H1 (cell line): ENCODE measurements at regions not wholly inside any gene's neighbourhood (a gene's known extent, or its start where the extent isn't known, plus 50 kb on each side); places are given as distances from the start of the nearest gene placed in this dataset.

Experiments
- CTCF ChIA-PET: fragments of 300-600 bp; sonication (Branson Sonifier 250); formaldehyde crosslinking; loops from one replicate; lab custom pipeline; 2021; ENCODE audit not compliant: partially characterized antibody; lab: Charles Lee
- POLR2A ChIA-PET: fragments of 300-600 bp; sonication (Branson Sonifier 250); formaldehyde crosslinking; loops from one replicate; lab custom pipeline; 2021; ENCODE audit warnings: inconsistent platforms; ENCODE audit not compliant: partially characterized antibody; lab: Charles Lee
- DNase-seq, 2 experiments: peaks; one replicate each; pipeline versions ENCODE4 v3.0.0 to v3.0.0-alpha.2; 2010 to 2022; ENCODE audit warnings: low spot score in 2 of 2, low read depth in 1 of 2, mixed read lengths in 1 of 2
- FAIRE-seq: peaks from 2 replicates; lab custom pipeline; 2011; peaks lifted over from hg19 to GRCh38; lab: Jason Lieb, UNC
- H2AFZ ChIP-seq: 2 replicates; pipeline ENCODE4 v1.8.1; 2012; ENCODE audit warnings: low read length, inconsistent platforms
- H2AK5ac ChIP-seq: 2 replicates; pipeline ENCODE4 v1.6.1; 2013; ENCODE audit warnings: low read depth, low read length
- H2BK120ac ChIP-seq: replicated peaks from 2 replicates; pipeline ENCODE3; 2013; ENCODE audit warnings: low read depth, low read length, inconsistent platforms
- H2BK12ac ChIP-seq: 2 replicates; pipeline ENCODE4 v1.6.1; 2013; ENCODE audit warnings: low read depth, low read length
- H2BK15ac ChIP-seq: 2 replicates; pipeline ENCODE4 v1.6.1; 2013; ENCODE audit warnings: low read length
- H2BK20ac ChIP-seq: 2 replicates; pipeline ENCODE4 v1.6.1; 2013; ENCODE audit warnings: low read length
- H2BK5ac ChIP-seq: 2 replicates; pipeline ENCODE4 v1.6.1; 2013; ENCODE audit warnings: low read depth, low read length
- H3K14ac ChIP-seq: 2 replicates; pipeline ENCODE4 v1.6.1; 2013; ENCODE audit warnings: inconsistent platforms; ENCODE audit not compliant: insufficient read length
- H3K18ac ChIP-seq: 2 replicates; pipeline ENCODE4 v1.6.1; 2013; ENCODE audit warnings: low read length; ENCODE audit errors: extremely low read depth
- H3K23ac ChIP-seq: 2 replicates; pipeline ENCODE4 v1.6.1; 2013; ENCODE audit warnings: inconsistent platforms; ENCODE audit not compliant: insufficient read length
- H3K23me2 ChIP-seq: 2 replicates; pipeline ENCODE4 v1.6.1; 2013; ENCODE audit warnings: low read depth, low read length
- H3K27ac ChIP-seq: 2 replicates; pipeline ENCODE4 v1.6.1; 2011; ENCODE audit warnings: low read depth, low read length, inconsistent platforms
- H3K27me3 ChIP-seq, 4 experiments: replicated peaks in 1 of 4; 1 replicate in 1 of 4; 2 replicates in 3 of 4; pipeline versions ENCODE4 v1.6.1 to v1.8.1; 2011 to 2013; ENCODE audit warnings: low read length in 3 of 4, mild to moderate bottlenecking in 3 of 4, inconsistent platforms in 2 of 4, mixed read lengths in 2 of 4, moderate library complexity in 1 of 4; ENCODE audit not compliant: control insufficient read depth in 3 of 4, insufficient read depth in 3 of 4; ENCODE audit errors: extremely low read depth in 1 of 4
- H3K36me3 ChIP-seq, 4 experiments: 2 replicates each; pipeline versions ENCODE4 v1.6.1 to v1.8.1; 2011 to 2013; ENCODE audit warnings: mild to moderate bottlenecking in 4 of 4, low read length in 3 of 4, moderate library complexity in 2 of 4, control low read depth in 1 of 4, inconsistent platforms in 1 of 4; ENCODE audit not compliant: insufficient read depth in 4 of 4, control insufficient read depth in 2 of 4
- H3K4ac ChIP-seq: replicated peaks from 2 replicates; pipeline ENCODE3; 2013; ENCODE audit warnings: low read length, low read depth, mixed read lengths, inconsistent platforms; ENCODE audit not compliant: insufficient read length
- H3K4me1 ChIP-seq, 4 experiments: replicated peaks in 1 of 4; 1 replicate in 1 of 4; 2 replicates in 3 of 4; pipeline versions ENCODE4 v1.6.1 to v1.8.1; 2011 to 2013; ENCODE audit warnings: low read length in 3 of 4, inconsistent platforms in 2 of 4, mixed read lengths in 1 of 4; ENCODE audit not compliant: insufficient read depth in 4 of 4, control insufficient read depth in 3 of 4
- H3K4me2 ChIP-seq, 2 experiments: 2 replicates each; pipeline versions ENCODE4 v1.6.1 to v1.8.1; 2011 to 2013; ENCODE audit warnings: low read depth in 2 of 2, low read length in 2 of 2, control low read depth in 1 of 2, inconsistent platforms in 1 of 2, mild to moderate bottlenecking in 1 of 2; ENCODE audit not compliant: insufficient read depth in 1 of 2
- H3K4me3 ChIP-seq, 4 experiments: fragments of 200-600, 300-600 bp in 1 of 4; sonication (generic), shearing (Covaris generic), sonication (Bioruptor Twin) in 1 of 4; 2 replicates each; pipeline versions ENCODE4 v1.5.1 to v1.8.1; 2011 to 2016; ENCODE audit warnings: low read length in 4 of 4, low read depth in 3 of 4, control low read depth in 2 of 4, inconsistent platforms in 2 of 4, mild to moderate bottlenecking in 2 of 4, mixed read lengths in 1 of 4, moderate library complexity in 1 of 4; ENCODE audit not compliant: insufficient read depth in 2 of 4; ENCODE audit errors: extremely low read depth in 1 of 4
- H3K56ac ChIP-seq: replicated peaks from 2 replicates; pipeline ENCODE3; 2013; ENCODE audit warnings: low read depth, mild to moderate bottlenecking, mixed read lengths, low read length, inconsistent platforms; ENCODE audit not compliant: insufficient read length
- H3K79me1 ChIP-seq: 2 replicates; pipeline ENCODE4 v1.6.1; 2013; ENCODE audit warnings: low read depth, low read length, control low read depth
- H3K79me2 ChIP-seq, 2 experiments: 2 replicates each; pipeline versions ENCODE4 v1.6.1 to v1.8.1; 2012 to 2013; ENCODE audit warnings: low read length in 2 of 2, mild to moderate bottlenecking in 2 of 2, inconsistent platforms in 1 of 2; ENCODE audit not compliant: insufficient read depth in 2 of 2, control insufficient read depth in 1 of 2
- H3K9ac ChIP-seq, 4 experiments: replicated peaks in 1 of 4; 1 replicate in 1 of 4; 2 replicates in 3 of 4; pipeline versions ENCODE4 v1.6.1 to v1.8.1; 2011 to 2013; ENCODE audit warnings: low read depth in 3 of 4, low read length in 3 of 4, control low read depth in 2 of 4, mild to moderate bottlenecking in 2 of 4, moderate library complexity in 2 of 4, inconsistent platforms in 1 of 4; ENCODE audit errors: extremely low read depth in 1 of 4
- H3K9me3 ChIP-seq, 2 experiments: 2 replicates each; pipeline versions ENCODE4 v1.6.1 to v1.8.1; 2012 to 2013; ENCODE audit warnings: mild to moderate bottlenecking in 2 of 2, moderate library complexity in 2 of 2, control low read depth in 1 of 2, inconsistent platforms in 1 of 2, low read depth in 1 of 2, low read length in 1 of 2, mixed read lengths in 1 of 2; ENCODE audit not compliant: insufficient read depth in 2 of 2
- H4K20me1 ChIP-seq, 2 experiments: replicated peaks in 1 of 2; 2 replicates each; pipeline versions ENCODE3 to v1.8.1; 2011 to 2013; ENCODE audit warnings: inconsistent platforms in 2 of 2, low read length in 2 of 2, mild to moderate bottlenecking in 1 of 2; ENCODE audit not compliant: insufficient read depth in 2 of 2, control insufficient read depth in 1 of 2
- H4K5ac ChIP-seq: 2 replicates; pipeline ENCODE4 v1.6.1; 2013; ENCODE audit warnings: low read length, low read depth, mixed read lengths, inconsistent platforms; ENCODE audit not compliant: insufficient read length
- H4K8ac ChIP-seq: 2 replicates; pipeline ENCODE4 v1.8.0; 2013; ENCODE audit warnings: mild to moderate bottlenecking, moderate library complexity, low read length, inconsistent platforms; ENCODE audit not compliant: insufficient read depth; ENCODE audit errors: extremely low read depth
- H4K91ac ChIP-seq: replicated peaks from 2 replicates; pipeline ENCODE3; 2013; ENCODE audit warnings: low read length, mixed read lengths, inconsistent platforms; ENCODE audit not compliant: insufficient read length
- BRCA1 ChIP-seq: IDR thresholded peaks from 2 replicates; pipeline ENCODE4 v1.6.1; 2012; ENCODE audit warnings: low read depth, low read length, improper control_type of control experiment
- KDM1A ChIP-seq: fragments of 200-600, 300-600 bp; sonication (generic); IDR thresholded peaks from 2 replicates; pipeline ENCODE4 v1.7.1; 2016; ENCODE audit warnings: mild to moderate bottlenecking, low read length, borderline replicate concordance
- WGBS, 2 experiments: shearing (Covaris generic) in 1 of 2; methylation state at CpG; one replicate each; pipeline versions ENCODE4 v1.1.6 to v1.1.7; 2013 to 2015; ENCODE audit warnings: low lambda C conversion rate in 2 of 2, mixed read lengths in 2 of 2, inconsistent platforms in 1 of 2, low coverage in 1 of 2, missing lambda C conversion rate in 1 of 2; ENCODE audit not compliant: insufficient replicate concordance in 2 of 2, insufficient coverage in 1 of 2, insufficient read length in 1 of 2; ENCODE audit errors: extremely low coverage in 1 of 2, missing lambda C conversion rate in 1 of 2; 5-methylcytosine and 5-hydroxymethylcytosine counted together

- H2BK120ac ChIP-seq = no peak overlapping the region
- H3K18ac ChIP-seq = no peak overlapping the region
- no peaks in the 10 kb centered on the region for H3K36me3 ChIP-seq
- H3K4me3 ChIP-seq = no peak overlapping the region
- peaks cover 0 to 3% (median 0%) of the 10 kb centered on the region in 4 experiments; a peak in 1 of 7 replicates for H3K4me1 ChIP-seq
- TF ChIP-seq KDM1A (peak; percentile 65; the same call in 1 of the 2 replicates), BRCA1 (no peak)
- no peak overlapping the region for H2AK5ac ChIP-seq
- H3K9me3 ChIP-seq = no peaks in the 10 kb centered on the region
- H3K56ac ChIP-seq = no peak overlapping the region
- H4K20me1 ChIP-seq = no peaks in the 10 kb centered on the region
- no peak overlapping the region for H3K4me2 ChIP-seq
- FAIRE-seq = no peak
- no peaks in the 10 kb centered on the region; a peak in 1 of 7 replicates for H3K27me3 ChIP-seq
- no peaks in the 10 kb centered on the region for H3K23me2 ChIP-seq
- WGBS, 2 experiments = 94% methylated on average over 3 of the region's 3 CpGs; no CpG with 5 or more reads in 1 of the 2 experiments
- CTCF ChIA-PET = interaction anchor here (1.0 to 1.8 kb wide), 3 partner anchors 9 to 385 kb away, joined by 3 to 5 read pairs (median 4); no protein-coding TSS in a partner anchor
- H2BK15ac ChIP-seq = no peak overlapping the region
- H3K9ac ChIP-seq = no peak overlapping the region
- H3K4ac ChIP-seq = no peak overlapping the region
- H3K79me1 ChIP-seq = no peaks in the 10 kb centered on the region
- DNase-seq = peak in 1 of 2 experiments; percentile 32
- H4K5ac ChIP-seq = no peak overlapping the region
- H3K27ac ChIP-seq = no peak overlapping the region
- no peaks in the 10 kb centered on the region for H3K79me2 ChIP-seq
- H2BK12ac ChIP-seq = no peak overlapping the region
- H2AFZ ChIP-seq = no peak overlapping the region
- peak overlapping the region; percentile 51; the same call in 1 of the 2 replicates for H4K8ac ChIP-seq
- H4K91ac ChIP-seq = no peak overlapping the region
- POLR2A ChIA-PET = no interaction called here
- H3K14ac ChIP-seq = no peak overlapping the region
- H2BK20ac ChIP-seq = no peak overlapping the region
- no peak overlapping the region for H3K23ac ChIP-seq
- H2BK5ac ChIP-seq = no peak overlapping the region
Measured at GRCh38 chr1:30417701-30418046, 305.7 kb downstream of the MATN1 start.
